ENCODE measurements at regions not wholly inside any gene's neighbourhood (a gene's known extent, or its start where the extent isn't known, plus 50 kb on each side); places are given as distances from the start of the nearest gene placed in this dataset.

- FAIRE-seq = no peak
- no peak for TF ChIP-seq RAD21 (conservative IDR thresholded peaks at IDR 0.05 in 1 of 2, IDR thresholded peaks at IDR 0.05 in 1 of 2)
- no peak for TF ChIP-seq SMC3 (IDR thresholded peaks at IDR 0.05)
- TF ChIP-seq, protein P1, sequence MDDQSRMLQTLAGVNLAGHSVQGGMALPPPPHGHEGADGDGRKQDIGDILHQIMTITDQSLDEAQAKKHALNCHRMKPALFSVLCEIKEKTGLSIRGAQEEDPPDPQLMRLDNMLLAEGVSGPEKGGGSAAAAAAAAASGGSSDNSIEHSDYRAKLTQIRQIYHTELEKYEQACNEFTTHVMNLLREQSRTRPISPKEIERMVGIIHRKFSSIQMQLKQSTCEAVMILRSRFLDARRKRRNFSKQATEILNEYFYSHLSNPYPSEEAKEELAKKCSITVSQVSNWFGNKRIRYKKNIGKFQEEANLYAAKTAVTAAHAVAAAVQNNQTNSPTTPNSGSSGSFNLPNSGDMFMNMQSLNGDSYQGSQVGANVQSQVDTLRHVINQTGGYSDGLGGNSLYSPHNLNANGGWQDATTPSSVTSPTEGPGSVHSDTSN (IDR thresholded peaks at IDR 0.05) = no peak
- TF ChIP-seq CBX8 (IDR thresholded peaks at IDR 0.05) = no peak
- no peak for TF ChIP-seq ZFP36 (IDR thresholded peaks at IDR 0.05; ENCODE audit: borderline replicate concordance, partially characterized antibody)
- TF ChIP-seq RCOR1 (IDR thresholded peaks at IDR 0.05; ENCODE audit: low read depth, low read length) = no peak
- no peak for TF ChIP-seq HES2 (IDR thresholded peaks at IDR 0.05)
- TF ChIP-seq JUN (IDR thresholded peaks at IDR 0.05) = no peak
- TF ChIP-seq HEYL (CRISPR knock-in tag; IDR thresholded peaks at IDR 0.05) = no peak
- TF ChIP-seq ZSCAN20 (CRISPR knock-in tag; IDR thresholded peaks at IDR 0.05) = no peak
- TF ChIP-seq JUNB (IDR thresholded peaks at IDR 0.05) = no peak
- TF ChIP-seq NPAS2 (CRISPR knock-in tag; IDR thresholded peaks at IDR 0.05; ENCODE audit: borderline replicate concordance) = no peak
- TF ChIP-seq, protein P2, sequence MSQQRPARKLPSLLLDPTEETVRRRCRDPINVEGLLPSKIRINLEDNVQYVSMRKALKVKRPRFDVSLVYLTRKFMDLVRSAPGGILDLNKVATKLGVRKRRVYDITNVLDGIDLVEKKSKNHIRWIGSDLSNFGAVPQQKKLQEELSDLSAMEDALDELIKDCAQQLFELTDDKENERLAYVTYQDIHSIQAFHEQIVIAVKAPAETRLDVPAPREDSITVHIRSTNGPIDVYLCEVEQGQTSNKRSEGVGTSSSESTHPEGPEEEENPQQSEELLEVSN (IDR thresholded peaks at IDR 0.05; ENCODE audit: borderline replicate concordance, low read depth) = no peak
- TF ChIP-seq BHLHE40 (IDR thresholded peaks at IDR 0.05; ENCODE audit: low read depth, low read length) = no peak
- TF ChIP-seq, protein P3, sequence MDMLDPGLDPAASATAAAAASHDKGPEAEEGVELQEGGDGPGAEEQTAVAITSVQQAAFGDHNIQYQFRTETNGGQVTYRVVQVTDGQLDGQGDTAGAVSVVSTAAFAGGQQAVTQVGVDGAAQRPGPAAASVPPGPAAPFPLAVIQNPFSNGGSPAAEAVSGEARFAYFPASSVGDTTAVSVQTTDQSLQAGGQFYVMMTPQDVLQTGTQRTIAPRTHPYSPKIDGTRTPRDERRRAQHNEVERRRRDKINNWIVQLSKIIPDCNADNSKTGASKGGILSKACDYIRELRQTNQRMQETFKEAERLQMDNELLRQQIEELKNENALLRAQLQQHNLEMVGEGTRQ (IDR thresholded peaks at IDR 0.05) = no peak
- TF ChIP-seq POLR2AphosphoS2 (conservative IDR thresholded peaks at IDR 0.05; ENCODE audit: low read length) = no peak
Observed at GRCh38 chr4:156477636-156478035, 494.0 kb downstream of the PDGFC start.

GRCh38 chr4:156476359-156476758 lies 495.2 kb downstream of the PDGFC start:
- 20% methylated on average over 2 of the region's 2 CpGs for WGBS (ENCODE audit: missing lambda C conversion rate)
- Histone ChIP-seq H3K4me3 (no peak overlapping the region), H3K27ac (peak overlapping the region in 1 of 2 experiments; percentile 51; a peak in 3 of 6 replicates), H3K4me2 (peak overlapping the region; percentile 3; the same call in 1 of the 3 replicates), H3K4me1 (peaks cover 4% of the 10 kb centered on the region; the same call in 1 of the 3 replicates), H3K9me3 (no peaks in the 10 kb centered on the region)
- CTCF ChIA-PET = interaction anchor here (1.4 to 2.3 kb wide), 6 partner anchors 139 to 569 kb away, joined by 3 to 12 read pairs (median 4); no protein-coding TSS in a partner anchor
- POLR2A ChIA-PET = no interaction called here
- DNase-seq (ENCODE audit: low read depth in 1 of 2, low spot score in 1 of 2) = peak; percentile 1 to 42
- peak; percentile 91 to 97 for ATAC-seq
- no peak for FAIRE-seq
- no peak for TF ChIP-seq EHF (CRISPR knock-in tag; IDR thresholded peaks at IDR 0.05)
- TF ChIP-seq, protein P3 (IDR thresholded peaks at IDR 0.05) = no peak
- no peak for TF ChIP-seq HES2 (IDR thresholded peaks at IDR 0.05)
- no peak for TF ChIP-seq TP53 (CRISPR knock-in tag; IDR thresholded peaks at IDR 0.05)
- TF ChIP-seq ZC3H11A (IDR thresholded peaks at IDR 0.05) = no peak
- TF ChIP-seq JUNB (IDR thresholded peaks at IDR 0.05) = peak; percentile 52; the same call in 1 of the 2 replicates
- no peak for TF ChIP-seq RAD21 (conservative IDR thresholded peaks at IDR 0.05 in 1 of 2, IDR thresholded peaks at IDR 0.05 in 1 of 2)
- no peak for TF ChIP-seq ZFP36 (IDR thresholded peaks at IDR 0.05; ENCODE audit: borderline replicate concordance, partially characterized antibody)
- no peak for TF ChIP-seq CHD4 (IDR thresholded peaks at IDR 0.05; ENCODE audit: borderline replicate concordance)
- no peak for TF ChIP-seq NR3C1 (IDR thresholded peaks at IDR 0.05)
- TF ChIP-seq FOSL2 (IDR thresholded peaks at IDR 0.05) = peak; percentile 14; the same call in 1 of the 2 replicates
- TF ChIP-seq FOSL2 (CRISPR knock-in tag; IDR thresholded peaks at IDR 0.05) = peak; percentile 45

More at GRCh38 chr4:156477636-156478035, 494.0 kb downstream of the PDGFC start:
- no peak for DNase-seq (ENCODE audit: low read depth in 1 of 2, low spot score in 1 of 2)
- no peak for ATAC-seq
- Histone ChIP-seq H3K27ac (no peak overlapping the region), H3K9me3 (no peaks in the 10 kb centered on the region), H3K4me1 (peaks cover 4% of the 10 kb centered on the region; the same call in 1 of the 3 replicates), H3K4me2 (no peak overlapping the region), H3K4me3 (no peak overlapping the region)
- ChIA-PET CTCF (interaction anchor here (0.6 to 1.9 kb wide), 3 partner anchors 10 to 651 kb away, joined by 3 to 5 read pairs (median 5); no protein-coding TSS in a partner anchor), POLR2A (no interaction called here)
- 56% methylated on average over 2 of the region's 2 CpGs for WGBS (ENCODE audit: missing lambda C conversion rate)

Data from A549 (cell line).